Lung (tissue), 11 donors: ENCODE measurements at regions not wholly inside any gene's neighbourhood (a gene's known extent, or its start where the extent isn't known, plus 50 kb on each side); places are given as distances from the start of the nearest gene placed in this dataset.

Experiments used
- ATAC-seq: fragments of 200-7000 bp; cut with Tn5 transposase; one replicate; pipeline ENCODE4 v1.9.1; 2020; ENCODE audit warnings: moderate number of reproducible peaks; ENCODE audit not compliant: insufficient read depth, low FRiP score
- DNase-seq, 3 donors: peaks; one replicate each; pipeline ENCODE4 v3.0.0-alpha.2; 2013 to 2017
- H3K27ac ChIP-seq, 2 donors: one replicate each; pipeline ENCODE4 v1.5.1; 2013; ENCODE audit warnings: mild to moderate bottlenecking in 2 of 2, moderate library complexity in 2 of 2, control low read depth in 1 of 2, inconsistent platforms in 1 of 2, low read depth in 1 of 2, low read length in 1 of 2
- H3K27me3 ChIP-seq, 3 donors: one replicate each; pipeline ENCODE4 v1.5.1; 2013; ENCODE audit warnings: low read length in 2 of 3; ENCODE audit not compliant: control insufficient read depth in 3 of 3, insufficient read depth in 3 of 3
- H3K36me3 ChIP-seq, 4 donors: one replicate each; pipeline ENCODE4 v1.5.1; 2013; ENCODE audit warnings: low read length in 4 of 4, mild to moderate bottlenecking in 1 of 4, moderate library complexity in 1 of 4; ENCODE audit not compliant: control insufficient read depth in 4 of 4, insufficient read depth in 4 of 4
- H3K4me1 ChIP-seq, 5 donors: one replicate each; pipeline ENCODE4 v1.5.1; 2013; ENCODE audit warnings: low read length in 5 of 5, mild to moderate bottlenecking in 2 of 5, moderate library complexity in 1 of 5; ENCODE audit not compliant: control insufficient read depth in 5 of 5, insufficient read depth in 5 of 5
- H3K4me3 ChIP-seq: one replicate; pipeline ENCODE4 v1.5.1; 2013; ENCODE audit warnings: mild to moderate bottlenecking, control low read depth, moderate library complexity
- H3K9ac ChIP-seq, 2 donors: one replicate each; pipeline ENCODE4 v1.5.1; 2013; ENCODE audit warnings: low read length in 2 of 2, control low read depth in 1 of 2; ENCODE audit not compliant: insufficient read depth in 1 of 2
- H3K9me3 ChIP-seq, 4 donors: one replicate each; pipeline ENCODE4 v1.5.1; 2013; ENCODE audit warnings: low read length in 3 of 4, mild to moderate bottlenecking in 1 of 4, moderate library complexity in 1 of 4; ENCODE audit not compliant: control insufficient read depth in 4 of 4, insufficient read depth in 3 of 4
- WGBS, 2 donors: extraction: QIAGEN DNeasy Blood & Tissue Kit; methylation state at CpG; one replicate each; pipeline ENCODE4 v1.1.7; 2013; 5-methylcytosine and 5-hydroxymethylcytosine counted together
- TF ChIP-seq, protein P1 (sequence below): IDR thresholded peaks from 2 replicates; pipeline ENCODE4 v1.5.1; 2012; ENCODE audit warnings: mild to moderate bottlenecking; ENCODE audit errors: control extremely low read depth, extremely low read depth
- donor health status: control.
- donor health status: control.
- donor health status: Bipolar disorder and iron deficiency.
- donor health status: healthy.
- donor health status: DM: yes; HTN: yes; CAD: no.

DNA sequence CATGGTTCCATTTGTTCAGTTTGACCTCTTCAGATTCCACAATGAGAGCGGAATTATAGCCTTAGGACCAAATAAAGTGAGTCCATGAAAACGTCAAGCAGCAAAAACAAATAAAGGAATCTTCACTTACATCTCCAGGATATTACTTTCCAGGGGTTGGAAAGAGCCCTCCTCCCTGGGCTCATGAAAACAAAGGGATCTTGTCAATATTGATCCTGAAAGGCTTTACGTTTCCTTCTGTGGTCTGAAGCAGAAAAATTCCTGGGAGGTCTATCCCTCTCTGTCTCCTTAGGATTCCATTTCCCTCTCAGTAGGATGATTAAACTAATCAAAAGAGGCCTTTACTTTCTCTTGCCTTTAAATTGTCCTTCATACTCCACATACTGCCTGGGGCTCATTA lies 293.5 kb downstream of the GPAM start:
- no peak overlapping the region for H3K27ac ChIP-seq
- H3K4me3 ChIP-seq: no peak overlapping the region
- ATAC-seq (no peak), DNase-seq (no peak)
- no peaks in the 10 kb centered on the region for H3K36me3 ChIP-seq
- H3K9ac ChIP-seq: no peak overlapping the region
- no peaks in the 10 kb centered on the region for H3K27me3 ChIP-seq
- H3K9me3 ChIP-seq: peaks cover 0 to 7% (median 0%) of the 10 kb centered on the region in 4 donors
- 57 to 65% methylated on average over 3 of the region's 3 CpGs for WGBS, 2 donors
- TF ChIP-seq, protein P1, sequence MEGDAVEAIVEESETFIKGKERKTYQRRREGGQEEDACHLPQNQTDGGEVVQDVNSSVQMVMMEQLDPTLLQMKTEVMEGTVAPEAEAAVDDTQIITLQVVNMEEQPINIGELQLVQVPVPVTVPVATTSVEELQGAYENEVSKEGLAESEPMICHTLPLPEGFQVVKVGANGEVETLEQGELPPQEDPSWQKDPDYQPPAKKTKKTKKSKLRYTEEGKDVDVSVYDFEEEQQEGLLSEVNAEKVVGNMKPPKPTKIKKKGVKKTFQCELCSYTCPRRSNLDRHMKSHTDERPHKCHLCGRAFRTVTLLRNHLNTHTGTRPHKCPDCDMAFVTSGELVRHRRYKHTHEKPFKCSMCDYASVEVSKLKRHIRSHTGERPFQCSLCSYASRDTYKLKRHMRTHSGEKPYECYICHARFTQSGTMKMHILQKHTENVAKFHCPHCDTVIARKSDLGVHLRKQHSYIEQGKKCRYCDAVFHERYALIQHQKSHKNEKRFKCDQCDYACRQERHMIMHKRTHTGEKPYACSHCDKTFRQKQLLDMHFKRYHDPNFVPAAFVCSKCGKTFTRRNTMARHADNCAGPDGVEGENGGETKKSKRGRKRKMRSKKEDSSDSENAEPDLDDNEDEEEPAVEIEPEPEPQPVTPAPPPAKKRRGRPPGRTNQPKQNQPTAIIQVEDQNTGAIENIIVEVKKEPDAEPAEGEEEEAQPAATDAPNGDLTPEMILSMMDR: no peak
- no peaks in the 10 kb centered on the region for H3K4me1 ChIP-seq

- DNase-seq (no peak), ATAC-seq (no peak)
- 59 to 60% methylated on average over 4 of the region's 4 CpGs for WGBS, 2 donors
- Histone ChIP-seq H3K4me1 (no peaks in the 10 kb centered on the region), H3K36me3 (no peaks in the 10 kb centered on the region), H3K4me3 (no peak overlapping the region), H3K9ac (no peak overlapping the region), H3K27ac (no peak overlapping the region), H3K27me3 (no peaks in the 10 kb centered on the region), H3K9me3 (no peaks in the 10 kb centered on the region)
- TF ChIP-seq, protein P1: no peak
Measured at GRCh38 chr10:111916011-111916410, 267.6 kb downstream of the GPAM start.

GRCh38 chr10:111921821-111922220 lies 261.7 kb downstream of the GPAM start:
- Histone ChIP-seq H3K27ac (no peak overlapping the region), H3K36me3 (no peaks in the 10 kb centered on the region), H3K4me3 (no peak overlapping the region), H3K27me3 (no peaks in the 10 kb centered on the region), H3K4me1 (no peaks in the 10 kb centered on the region), H3K9me3 (no peaks in the 10 kb centered on the region), H3K9ac (no peak overlapping the region)
- no peak for ATAC-seq
- no peak for DNase-seq
- TF ChIP-seq, protein P1: no peak
- WGBS, 2 donors: 90 to 95% methylated on average over 2 of the region's 2 CpGs

DNA sequence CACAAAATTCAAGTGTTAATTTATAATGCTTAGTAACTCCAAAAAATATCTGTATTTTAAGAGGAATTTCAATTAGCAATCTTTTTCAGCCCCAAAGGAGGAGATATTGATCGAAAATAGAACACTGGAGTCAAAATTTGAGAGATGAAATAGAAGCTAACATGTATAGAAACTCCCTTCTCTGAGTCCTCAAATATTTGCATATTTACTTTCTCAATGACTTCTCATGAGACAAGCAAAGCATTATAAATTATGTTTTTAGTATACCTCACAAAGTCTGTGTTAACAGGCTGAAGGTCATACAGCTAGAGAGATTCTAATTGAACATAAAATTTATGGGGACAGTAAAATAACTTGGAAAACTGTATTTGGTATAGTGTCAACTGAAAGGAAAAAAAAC lies 260.5 kb downstream of the GPAM start:
- Histone ChIP-seq H3K4me3 (no peak overlapping the region), H3K9me3 (no peaks in the 10 kb centered on the region), H3K27ac (no peak overlapping the region), H3K4me1 (no peaks in the 10 kb centered on the region), H3K36me3 (no peaks in the 10 kb centered on the region), H3K9ac (no peak overlapping the region), H3K27me3 (no peaks in the 10 kb centered on the region)
- TF ChIP-seq, protein P1: no peak
- ATAC-seq: no peak
- no peak for DNase-seq
- WGBS, 2 donors: 68 to 73% methylated on average over 1 of the region's 1 CpG
